ENCODE measurements at regions not wholly inside any gene's neighbourhood (a gene's known extent, or its start where the extent isn't known, plus 50 kb on each side); places are given as distances from the start of the nearest gene placed in this dataset.

GRCh38 chr12:71329956-71330355 is 109.6 kb upstream of the LGR5 start:
- Histone ChIP-seq H3K4me1 (ENCODE audit: insufficient read depth, low read length, poor library complexity, severe bottlenecking) (no peaks in the 10 kb centered on the region), H3K9me2 (ENCODE audit: insufficient read depth, low read length) (no peaks in the 10 kb centered on the region), H3K9me3 (ENCODE audit: low read length) (no peaks in the 10 kb centered on the region), H3K27ac (ENCODE audit: low read depth, low read length, poor library complexity, severe bottlenecking) (no peak overlapping the region), H2AFZ (ENCODE audit: low read length) (no peak overlapping the region), H3K4me3 (ENCODE audit: low read depth, low read length, poor library complexity, severe bottlenecking) (no peak overlapping the region), H3K36me3 (ENCODE audit: insufficient read depth, low read length) (no peaks in the 10 kb centered on the region), H3K79me2 (ENCODE audit: insufficient read depth, low read depth, low read length) (no peaks in the 10 kb centered on the region), H3K4me2 (ENCODE audit: low read length) (no peak overlapping the region), H4K20me1 (ENCODE audit: insufficient read depth, low read length) (no peaks in the 10 kb centered on the region)
- intact Hi-C loops (cut with micrococcal nuclease; ENCODE audit: unreplicated experiment): no loop called here
- no peak for DNase-seq (ENCODE audit: low spot score)
- ChIA-PET POLR2A (no interaction called here), CTCF (ENCODE audit: unreplicated experiment) (no interaction called here)
- BruUV-seq (replicated peaks): no TSS peak
- TF ChIP-seq CTCF (conservative IDR thresholded peaks at IDR 0.05; ENCODE audit: low read length) (no peak), EZH2phosphoT487 (IDR thresholded peaks at IDR 0.05; ENCODE audit: borderline replicate concordance, low read depth, low read length) (no peak)

- Histone ChIP-seq H3K9me3 (ENCODE audit: low read length) (peaks cover 9% of the 10 kb centered on the region; the same call in 1 of the 2 replicates), H3K4me2 (ENCODE audit: low read length) (no peak overlapping the region), H2AFZ (ENCODE audit: low read length) (no peak overlapping the region), H3K27ac (ENCODE audit: low read depth, low read length, poor library complexity, severe bottlenecking) (no peak overlapping the region), H3K79me2 (ENCODE audit: insufficient read depth, low read depth, low read length) (no peaks in the 10 kb centered on the region), H3K4me1 (ENCODE audit: insufficient read depth, low read length, poor library complexity, severe bottlenecking) (no peaks in the 10 kb centered on the region), H4K20me1 (ENCODE audit: insufficient read depth, low read length) (no peaks in the 10 kb centered on the region), H3K4me3 (ENCODE audit: low read depth, low read length, poor library complexity, severe bottlenecking) (no peak overlapping the region), H3K36me3 (ENCODE audit: insufficient read depth, low read length) (no peaks in the 10 kb centered on the region), H3K9me2 (ENCODE audit: insufficient read depth, low read length) (no peaks in the 10 kb centered on the region)
- intact Hi-C loops (cut with micrococcal nuclease; ENCODE audit: unreplicated experiment): no loop called here
- POLR2A ChIA-PET: interaction anchor here (0.5 to 0.8 kb wide), 3 partner anchors 9 to 423 kb away, joined by 3 read pairs; no protein-coding TSS in a partner anchor
- TF ChIP-seq EZH2phosphoT487 (IDR thresholded peaks at IDR 0.05; ENCODE audit: borderline replicate concordance, low read depth, low read length): no peak
- TF ChIP-seq CTCF (conservative IDR thresholded peaks at IDR 0.05; ENCODE audit: low read length): no peak
- CTCF ChIA-PET (ENCODE audit: unreplicated experiment): no interaction called here
- no TSS peak for BruUV-seq (replicated peaks)
- DNase-seq (ENCODE audit: low spot score): no peak
Measured at GRCh38 chr12:71321531-71321930, 118.1 kb upstream of the LGR5 start.

GRCh38 chr12:71321130-71321529 is 118.5 kb upstream of the LGR5 start:
- Histone ChIP-seq H3K79me2 (ENCODE audit: insufficient read depth, low read depth, low read length) (no peaks in the 10 kb centered on the region), H2AFZ (ENCODE audit: low read length) (no peak overlapping the region), H4K20me1 (ENCODE audit: insufficient read depth, low read length) (no peaks in the 10 kb centered on the region), H3K27ac (ENCODE audit: low read depth, low read length, poor library complexity, severe bottlenecking) (no peak overlapping the region), H3K4me1 (ENCODE audit: insufficient read depth, low read length, poor library complexity, severe bottlenecking) (no peaks in the 10 kb centered on the region), H3K9me2 (ENCODE audit: insufficient read depth, low read length) (no peaks in the 10 kb centered on the region), H3K9me3 (ENCODE audit: low read length) (peaks cover 9% of the 10 kb centered on the region; the same call in 1 of the 2 replicates), H3K4me3 (ENCODE audit: low read depth, low read length, poor library complexity, severe bottlenecking) (no peak overlapping the region), H3K4me2 (ENCODE audit: low read length) (no peak overlapping the region), H3K36me3 (ENCODE audit: insufficient read depth, low read length) (no peaks in the 10 kb centered on the region)
- DNase-seq (ENCODE audit: low spot score): no peak
- CTCF ChIA-PET (ENCODE audit: unreplicated experiment): no interaction called here
- POLR2A ChIA-PET: interaction anchor here (0.7 kb wide), 1 partner anchor 38 kb away, joined by 3 read pairs; no protein-coding TSS in a partner anchor
- intact Hi-C loops (cut with micrococcal nuclease; ENCODE audit: unreplicated experiment): no loop called here
- BruUV-seq (replicated peaks): no TSS peak
- no peak for TF ChIP-seq CTCF (conservative IDR thresholded peaks at IDR 0.05; ENCODE audit: low read length)
- no peak for TF ChIP-seq EZH2phosphoT487 (IDR thresholded peaks at IDR 0.05; ENCODE audit: borderline replicate concordance, low read depth, low read length)
